ENCODE measurements at regions not wholly inside any gene's neighbourhood (a gene's known extent, or its start where the extent isn't known, plus 50 kb on each side); places are given as distances from the start of the nearest gene placed in this dataset.
"Not testable (repeated sequence)": the region's sequence is repeated elsewhere in the genome, so short reads cannot be mapped to it uniquely, and the experiment has no call there.

GRCh38 chr13:43946281-43946680 is 66.6 kb downstream of the LACC1 start:
- no peak for DNase-seq

- DNase-seq, result no peak
Measured at GRCh38 chr13:43947897-43948458, 68.3 kb downstream of the LACC1 start.

GRCh38 chr13:43953370-43953769 is 73.7 kb downstream of the LACC1 start:
- no peak for DNase-seq

DNA sequence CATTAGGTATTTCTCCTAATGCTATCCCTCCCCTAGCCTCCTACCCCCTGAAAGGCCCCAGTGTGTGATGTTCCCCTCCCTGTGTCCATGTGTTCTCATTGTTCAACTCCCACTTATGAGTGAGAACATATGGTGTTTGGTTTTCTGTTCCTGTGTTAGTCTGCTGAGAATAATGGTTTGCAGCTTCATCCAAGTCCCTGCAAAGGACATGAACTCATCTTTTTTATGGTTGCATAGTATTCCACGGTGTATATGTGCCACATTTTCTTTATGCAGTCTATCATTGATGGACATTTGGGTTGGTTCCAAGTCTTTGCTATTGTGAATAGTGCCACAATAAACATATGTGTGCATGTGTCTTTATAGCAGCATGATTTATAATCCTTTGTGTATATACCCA is 77.3 kb downstream of the LACC1 start:
- DNase-seq, result not testable (repeated sequence)

GRCh38 chr13:43959291-43959690 is 79.6 kb downstream of the LACC1 start:
- DNase-seq, result no peak

- DNase-seq, result no peak
Measured at GRCh38 chr13:43961909-43962308, 82.2 kb downstream of the LACC1 start.

- no peak for DNase-seq
Measured at GRCh38 chr13:43963726-43964125, 84.0 kb downstream of the LACC1 start.

GRCh38 chr13:43964698-43965458 is 85.2 kb downstream of the LACC1 start:
- DNase-seq, result no peak

GRCh38 chr13:43965459-43965845 is 85.7 kb downstream of the LACC1 start:
- no peak for DNase-seq

DNA sequence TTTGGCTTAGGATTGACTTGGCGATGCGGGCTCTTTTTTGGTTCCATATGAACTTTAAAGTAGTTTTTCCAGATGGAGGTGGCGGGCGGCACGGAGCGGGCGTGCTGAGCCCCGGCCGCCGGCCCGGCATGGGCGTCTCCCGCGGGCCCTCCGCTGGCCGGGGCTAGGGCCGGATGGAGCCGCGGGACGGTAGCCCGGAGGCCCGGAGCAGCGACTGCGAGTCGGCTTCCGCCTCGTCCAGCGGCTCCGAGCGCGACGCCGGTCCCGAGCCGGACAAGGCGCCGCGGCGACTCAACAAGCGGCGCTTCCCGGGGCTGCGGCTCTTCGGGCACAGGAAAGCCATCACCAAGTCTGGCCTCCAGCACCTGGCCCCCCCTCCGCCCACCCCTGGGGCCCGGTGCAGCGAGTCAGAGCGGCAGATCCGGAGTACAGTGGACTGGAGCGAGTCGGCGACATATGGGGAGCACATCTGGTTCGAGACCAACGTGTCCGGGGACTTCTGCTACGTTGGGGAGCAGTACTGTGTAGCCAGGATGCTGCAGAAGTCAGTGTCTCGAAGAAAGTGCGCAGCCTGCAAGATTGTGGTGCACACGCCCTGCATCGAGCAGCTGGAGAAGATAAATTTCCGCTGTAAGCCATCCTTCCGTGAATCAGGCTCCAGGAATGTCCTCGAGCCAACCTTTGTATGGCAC is 88.7 kb downstream of the LACC1 start:
- not testable (repeated sequence) for DNase-seq

DNA sequence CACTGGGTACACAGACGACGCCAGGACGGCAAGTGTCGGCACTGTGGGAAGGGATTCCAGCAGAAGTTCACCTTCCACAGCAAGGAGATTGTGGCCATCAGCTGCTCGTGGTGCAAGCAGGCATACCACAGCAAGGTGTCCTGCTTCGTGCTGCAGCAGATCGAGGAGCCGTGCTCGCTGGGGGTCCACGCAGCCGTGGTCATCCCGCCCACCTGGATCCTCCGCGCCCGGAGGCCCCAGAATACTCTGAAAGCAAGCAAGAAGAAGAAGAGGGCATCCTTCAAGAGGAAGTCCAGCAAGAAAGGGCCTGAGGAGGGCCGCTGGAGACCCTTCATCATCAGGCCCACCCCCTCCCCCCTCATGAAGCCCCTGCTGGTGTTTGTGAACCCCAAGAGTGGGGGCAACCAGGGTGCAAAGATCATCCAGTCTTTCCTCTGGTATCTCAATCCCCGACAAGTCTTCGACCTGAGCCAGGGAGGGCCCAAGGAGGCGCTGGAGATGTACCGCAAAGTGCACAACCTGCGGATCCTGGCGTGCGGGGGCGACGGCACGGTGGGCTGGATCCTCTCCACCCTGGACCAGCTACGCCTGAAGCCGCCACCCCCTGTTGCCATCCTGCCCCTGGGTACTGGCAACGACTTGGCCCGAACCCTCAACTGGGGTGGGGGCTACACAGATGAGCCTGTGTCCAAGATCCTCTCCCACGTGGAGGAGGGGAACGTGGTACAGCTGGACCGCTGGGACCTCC is 89.4 kb downstream of the LACC1 start:
- not testable (repeated sequence) for DNase-seq

- DNase-seq, result not testable (repeated sequence)
Measured at GRCh38 chr13:43969919-43970318, 90.2 kb downstream of the LACC1 start.

- DNase-seq, result not testable (repeated sequence)
Measured at GRCh38 chr13:43970520-43971242, 91.0 kb downstream of the LACC1 start.

GRCh38 chr13:43971324-43971723 is 91.6 kb downstream of the LACC1 start:
- DNase-seq, result not testable (repeated sequence)

DNA sequence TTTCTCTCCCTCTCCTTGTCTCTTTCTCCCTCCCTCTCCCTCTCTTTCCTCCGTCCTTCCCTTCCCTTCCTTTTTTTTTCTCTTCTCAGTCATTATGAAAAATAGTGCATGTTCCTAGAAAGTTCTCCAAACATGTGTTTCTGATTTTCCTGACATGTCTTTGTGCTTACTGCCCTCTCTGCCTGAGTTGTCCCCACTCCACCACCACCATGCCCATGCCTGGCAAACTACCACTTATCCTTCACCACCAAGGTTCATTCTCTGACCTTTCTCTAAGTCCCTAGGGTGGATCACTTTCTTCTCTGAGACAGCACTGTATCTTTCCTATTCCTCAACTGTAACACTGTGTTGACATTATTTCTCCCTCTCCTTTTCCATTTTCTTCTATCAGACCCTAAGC is 98.2 kb downstream of the LACC1 start:
- no peak for DNase-seq

- no peak for DNase-seq
Measured at GRCh38 chr13:43978688-43979087, 99.0 kb downstream of the LACC1 start.

GRCh38 chr13:43979492-43979891 is 99.8 kb downstream of the LACC1 start:
- no peak for DNase-seq

DNA sequence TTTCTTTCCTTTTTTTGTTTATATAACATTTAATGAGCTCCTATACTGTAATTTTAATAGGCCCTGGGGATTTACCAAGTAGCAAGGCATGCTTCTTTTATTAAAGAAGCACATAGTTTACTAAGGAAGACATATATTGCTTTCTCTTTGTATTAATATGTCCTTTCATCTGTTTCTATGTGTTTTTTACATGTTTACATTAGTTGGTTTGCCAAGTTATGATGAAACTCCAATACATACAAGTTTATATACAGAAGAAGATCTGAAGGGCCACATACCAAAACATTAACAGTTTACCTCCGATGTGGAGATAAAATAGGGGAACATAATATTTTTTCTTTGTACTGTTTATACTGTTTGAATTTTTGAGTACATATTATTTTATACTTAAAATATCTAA is 100.9 kb downstream of the LACC1 start:
- DNase-seq, result no peak

GRCh38 chr13:43981091-43981490 is 101.4 kb downstream of the LACC1 start:
- DNase-seq, result no peak

DNA sequence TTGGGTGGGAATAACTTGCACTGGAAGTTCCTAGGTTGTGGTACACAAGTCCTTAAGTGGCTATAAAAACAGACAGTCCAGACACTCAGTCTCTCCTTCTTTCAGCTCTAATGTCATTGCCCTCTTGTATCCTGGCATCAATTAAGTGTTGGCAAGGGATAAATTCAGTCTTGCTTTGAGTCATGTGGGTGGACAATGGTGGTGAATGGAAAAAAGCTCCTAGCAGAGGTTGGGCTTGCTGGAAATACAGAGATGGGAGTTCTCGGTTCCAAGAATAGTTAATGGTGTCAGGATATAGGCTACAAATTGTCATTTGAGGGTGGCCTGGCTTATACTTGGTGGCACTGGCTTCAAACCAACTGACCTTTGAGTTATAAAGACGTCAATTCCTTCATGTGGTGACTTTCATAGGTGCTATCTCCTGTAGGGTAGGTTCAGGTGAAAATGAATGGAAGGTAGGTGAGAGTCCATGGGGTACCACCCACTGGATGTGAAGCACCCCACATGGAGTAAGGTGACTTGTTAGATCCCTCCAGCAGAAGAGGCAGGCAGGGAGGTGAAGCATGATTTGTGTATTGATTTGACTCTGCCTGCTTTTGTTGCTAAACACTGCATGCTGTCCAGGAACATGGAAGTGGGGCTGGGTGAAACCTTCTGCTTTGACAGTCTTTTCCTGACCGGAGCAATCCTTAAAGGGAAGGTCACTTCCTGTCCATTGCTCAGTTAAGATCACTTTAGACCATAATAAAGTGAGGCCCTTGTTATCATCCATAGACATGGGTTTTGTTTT is 102.0 kb downstream of the LACC1 start:
- no peak for DNase-seq

GRCh38 chr13:43983373-43983772 is 103.7 kb downstream of the LACC1 start:
- DNase-seq, result no peak

- DNase-seq, result no peak
Measured at GRCh38 chr13:43984292-43984691, 104.6 kb downstream of the LACC1 start.

Data from kidney glomerular epithelial cell (primary cell).